ENCODE measurements at regions not wholly inside any gene's neighbourhood (a gene's known extent, or its start where the extent isn't known, plus 50 kb on each side); places are given as distances from the start of the nearest gene placed in this dataset.

GRCh38 chr3:109921509-109921908 lies 584.2 kb upstream of the DPPA4 start:
- FAIRE-seq (no peak), DNase-seq (no peak), ATAC-seq (no peak)
- H3K4me1 ChIP-seq: no peaks in the 10 kb centered on the region
- no peak overlapping the region for H3K4me3 ChIP-seq
- intact Hi-C loops (cut with DNase I): no loop called here
- WGBS, 2 donors: 74 to 81% methylated on average over 5 of the region's 5 CpGs
- no peaks in the 10 kb centered on the region for H3K36me3 ChIP-seq
- no peak overlapping the region for H3K27ac ChIP-seq
- no peaks in the 10 kb centered on the region for H3K27me3 ChIP-seq
- TF ChIP-seq CTCF (IDR thresholded peaks at IDR 0.05): no peak
- H3K9me3 ChIP-seq: no peaks in the 10 kb centered on the region

GRCh38 chr3:109922856-109923255 lies 585.5 kb upstream of the DPPA4 start:
- Histone ChIP-seq H3K36me3 (no peaks in the 10 kb centered on the region), H3K9me3 (no peaks in the 10 kb centered on the region), H3K4me1 (no peaks in the 10 kb centered on the region), H3K27me3 (no peaks in the 10 kb centered on the region), H3K4me3 (no peak overlapping the region), H3K27ac (no peak overlapping the region)
- FAIRE-seq (no peak), DNase-seq (no peak), ATAC-seq (no peak)
- WGBS, 2 donors: 38 to 40% methylated on average over 2 of the region's 2 CpGs
- intact Hi-C loops (cut with DNase I): no loop called here
- no peak for TF ChIP-seq CTCF (IDR thresholded peaks at IDR 0.05)

GRCh38 chr3:109923431-109923830 lies 586.1 kb upstream of the DPPA4 start:
- TF ChIP-seq CTCF (IDR thresholded peaks at IDR 0.05): no peak
- DNase-seq (no peak), FAIRE-seq (no peak), ATAC-seq (no peak)
- no peaks in the 10 kb centered on the region for H3K27me3 ChIP-seq
- H3K36me3 ChIP-seq: no peaks in the 10 kb centered on the region
- H3K4me3 ChIP-seq: no peak overlapping the region
- H3K4me1 ChIP-seq: no peaks in the 10 kb centered on the region
- H3K27ac ChIP-seq: no peak overlapping the region
- no peaks in the 10 kb centered on the region for H3K9me3 ChIP-seq
- intact Hi-C loops (cut with DNase I): no loop called here
- WGBS, 2 donors: 73 to 84% methylated on average over 3 of the region's 3 CpGs

- no peak for DNase-seq
- Histone ChIP-seq H3K27ac (no peak overlapping the region), H3K9me3 (no peaks in the 10 kb centered on the region), H3K27me3 (no peaks in the 10 kb centered on the region), H3K4me1 (no peaks in the 10 kb centered on the region), H3K4me3 (no peak overlapping the region), H3K36me3 (no peaks in the 10 kb centered on the region)
- no peak for ATAC-seq
- TF ChIP-seq CTCF (IDR thresholded peaks at IDR 0.05): no peak
- no peak for FAIRE-seq
- intact Hi-C loops (cut with DNase I): no loop called here
Observed at GRCh38 chr3:109924196-109924595, 586.9 kb upstream of the DPPA4 start.

- 76 to 88% methylated on average over 8 of the region's 8 CpGs for WGBS, 2 donors
- ATAC-seq (no peak), FAIRE-seq (no peak), DNase-seq (no peak)
- H3K36me3 ChIP-seq: no peaks in the 10 kb centered on the region
- H3K4me3 ChIP-seq: no peak overlapping the region
- intact Hi-C loops (cut with DNase I): no loop called here
- no peaks in the 10 kb centered on the region for H3K27me3 ChIP-seq
- no peak for TF ChIP-seq CTCF (IDR thresholded peaks at IDR 0.05)
- no peaks in the 10 kb centered on the region for H3K9me3 ChIP-seq
- H3K27ac ChIP-seq: peak overlapping the region in 1 of 4 donors; percentile 6
- H3K4me1 ChIP-seq: no peaks in the 10 kb centered on the region
Observed at GRCh38 chr3:109926376-109926775, 589.0 kb upstream of the DPPA4 start.

Data from pancreas (tissue), 10 donors.